ENCODE measurements at regions not wholly inside any gene's neighbourhood (a gene's known extent, or its start where the extent isn't known, plus 50 kb on each side); places are given as distances from the start of the nearest gene placed in this dataset.

DNA sequence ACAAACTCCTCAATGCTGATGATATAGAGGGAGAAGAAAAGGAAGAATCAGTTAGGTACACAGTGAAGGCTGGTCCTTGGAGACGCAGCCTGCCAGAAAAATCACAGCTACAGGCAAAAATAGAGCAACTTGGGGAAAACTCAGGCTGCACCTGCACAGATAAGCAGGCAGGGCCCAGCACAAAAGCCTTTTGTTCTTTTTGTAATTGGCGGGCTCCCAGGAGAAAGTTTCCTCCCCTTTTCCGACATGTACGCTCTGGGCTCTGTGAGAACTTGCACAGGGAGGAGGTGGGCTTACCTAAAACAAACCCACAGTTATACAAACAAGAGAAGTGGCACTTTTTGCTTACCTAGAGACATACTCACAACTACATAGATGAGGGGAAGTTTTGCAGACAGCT, 813.4 kb upstream of the EPHA6 start (continued):
- no peak for TF ChIP-seq CREB1 (CRISPR knock-in tag; IDR thresholded peaks at IDR 0.05)
- no peak for TF ChIP-seq SMAD3 (CRISPR knock-in tag; IDR thresholded peaks at IDR 0.05; ENCODE audit: borderline replicate concordance)
- TF ChIP-seq, protein P1, sequence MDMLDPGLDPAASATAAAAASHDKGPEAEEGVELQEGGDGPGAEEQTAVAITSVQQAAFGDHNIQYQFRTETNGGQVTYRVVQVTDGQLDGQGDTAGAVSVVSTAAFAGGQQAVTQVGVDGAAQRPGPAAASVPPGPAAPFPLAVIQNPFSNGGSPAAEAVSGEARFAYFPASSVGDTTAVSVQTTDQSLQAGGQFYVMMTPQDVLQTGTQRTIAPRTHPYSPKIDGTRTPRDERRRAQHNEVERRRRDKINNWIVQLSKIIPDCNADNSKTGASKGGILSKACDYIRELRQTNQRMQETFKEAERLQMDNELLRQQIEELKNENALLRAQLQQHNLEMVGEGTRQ (CRISPR knock-in tag; IDR thresholded peaks at IDR 0.05) = no peak
- no peak for TF ChIP-seq ZNF263 (CRISPR knock-in tag; IDR thresholded peaks at IDR 0.05; ENCODE audit: low read depth)

- H3K27me3 Mint-ChIP-seq (ENCODE audit: low read depth) = no peaks in the 10 kb centered on the region
- no peaks in the 10 kb centered on the region for H3K36me3 Mint-ChIP-seq
- no peak for DNase-seq (ENCODE audit: low spot score)
- H3K4me3 Mint-ChIP-seq = no peak overlapping the region
- H3K27ac Mint-ChIP-seq = no peak overlapping the region
- H3K4me1 Mint-ChIP-seq = no peaks in the 10 kb centered on the region
- TF ChIP-seq NR1H2 (CRISPR knock-in tag; IDR thresholded peaks at IDR 0.05) = no peak
- TF ChIP-seq, protein P2, sequence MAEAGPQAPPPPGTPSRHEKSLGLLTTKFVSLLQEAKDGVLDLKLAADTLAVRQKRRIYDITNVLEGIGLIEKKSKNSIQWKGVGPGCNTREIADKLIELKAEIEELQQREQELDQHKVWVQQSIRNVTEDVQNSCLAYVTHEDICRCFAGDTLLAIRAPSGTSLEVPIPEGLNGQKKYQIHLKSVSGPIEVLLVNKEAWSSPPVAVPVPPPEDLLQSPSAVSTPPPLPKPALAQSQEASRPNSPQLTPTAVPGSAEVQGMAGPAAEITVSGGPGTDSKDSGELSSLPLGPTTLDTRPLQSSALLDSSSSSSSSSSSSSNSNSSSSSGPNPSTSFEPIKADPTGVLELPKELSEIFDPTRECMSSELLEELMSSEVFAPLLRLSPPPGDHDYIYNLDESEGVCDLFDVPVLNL (CRISPR knock-in tag; IDR thresholded peaks at IDR 0.05; ENCODE audit: borderline replicate concordance, low read depth) = no peak
- no peak for TF ChIP-seq ZBTB21 (CRISPR knock-in tag; IDR thresholded peaks at IDR 0.05; ENCODE audit: borderline replicate concordance)
- no peak for TF ChIP-seq ZNF232 (CRISPR knock-in tag; IDR thresholded peaks at IDR 0.05)
- TF ChIP-seq MYBL2 (CRISPR knock-in tag; IDR thresholded peaks at IDR 0.05) = no peak
- TF ChIP-seq ZNF138 (CRISPR knock-in tag; conservative IDR thresholded peaks at IDR 0.05) = no peak
- TF ChIP-seq SP1 (CRISPR knock-in tag; conservative IDR thresholded peaks at IDR 0.05) = no peak
- no peak for ATAC-seq
- CTCF ChIA-PET = no interaction called here
- POLR2A ChIA-PET = no interaction called here
- peaks cover 16% of the 10 kb centered on the region for H3K9me3 Mint-ChIP-seq
These were observed 806.7 kb upstream of the EPHA6 start for GRCh38 chr3:96007650-96008195.

- no peaks in the 10 kb centered on the region for H3K4me1 Mint-ChIP-seq
- H3K4me3 Mint-ChIP-seq = no peak overlapping the region
- DNase-seq (ENCODE audit: low spot score) = no peak
- H3K27ac Mint-ChIP-seq = no peak overlapping the region
- H3K27me3 Mint-ChIP-seq (ENCODE audit: low read depth) = no peaks in the 10 kb centered on the region
- POLR2A ChIA-PET = no interaction called here
- CTCF ChIA-PET = no interaction called here
- H3K36me3 Mint-ChIP-seq = no peaks in the 10 kb centered on the region
- peaks cover 11% of the 10 kb centered on the region for H3K9me3 Mint-ChIP-seq
- TF ChIP-seq FOXP4 (CRISPR knock-in tag; IDR thresholded peaks at IDR 0.05) = no peak
- TF ChIP-seq FOXK1 (CRISPR knock-in tag; IDR thresholded peaks at IDR 0.05) = no peak
- no peak for TF ChIP-seq TP53 (CRISPR knock-in tag; IDR thresholded peaks at IDR 0.05)
- TF ChIP-seq AR (CRISPR knock-in tag; IDR thresholded peaks at IDR 0.05) = no peak
- no peak for TF ChIP-seq MAX (CRISPR knock-in tag; IDR thresholded peaks at IDR 0.05)
- TF ChIP-seq USF1 (CRISPR knock-in tag; IDR thresholded peaks at IDR 0.05) = no peak
- TF ChIP-seq SP1 (CRISPR knock-in tag; conservative IDR thresholded peaks at IDR 0.05) = no peak
- no peak for TF ChIP-seq TEAD4 (CRISPR knock-in tag; IDR thresholded peaks at IDR 0.05)
- no peak for TF ChIP-seq ZNF121 (CRISPR knock-in tag; IDR thresholded peaks at IDR 0.05)
- TF ChIP-seq NFATC4 (CRISPR knock-in tag; IDR thresholded peaks at IDR 0.05) = no peak
- TF ChIP-seq, protein P3, sequence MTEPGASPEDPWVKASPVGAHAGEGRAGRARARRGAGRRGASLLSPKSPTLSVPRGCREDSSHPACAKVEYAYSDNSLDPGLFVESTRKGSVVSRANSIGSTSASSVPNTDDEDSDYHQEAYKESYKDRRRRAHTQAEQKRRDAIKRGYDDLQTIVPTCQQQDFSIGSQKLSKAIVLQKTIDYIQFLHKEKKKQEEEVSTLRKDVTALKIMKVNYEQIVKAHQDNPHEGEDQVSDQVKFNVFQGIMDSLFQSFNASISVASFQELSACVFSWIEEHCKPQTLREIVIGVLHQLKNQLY (CRISPR knock-in tag; IDR thresholded peaks at IDR 0.05) = no peak
- TF ChIP-seq, protein P4, sequence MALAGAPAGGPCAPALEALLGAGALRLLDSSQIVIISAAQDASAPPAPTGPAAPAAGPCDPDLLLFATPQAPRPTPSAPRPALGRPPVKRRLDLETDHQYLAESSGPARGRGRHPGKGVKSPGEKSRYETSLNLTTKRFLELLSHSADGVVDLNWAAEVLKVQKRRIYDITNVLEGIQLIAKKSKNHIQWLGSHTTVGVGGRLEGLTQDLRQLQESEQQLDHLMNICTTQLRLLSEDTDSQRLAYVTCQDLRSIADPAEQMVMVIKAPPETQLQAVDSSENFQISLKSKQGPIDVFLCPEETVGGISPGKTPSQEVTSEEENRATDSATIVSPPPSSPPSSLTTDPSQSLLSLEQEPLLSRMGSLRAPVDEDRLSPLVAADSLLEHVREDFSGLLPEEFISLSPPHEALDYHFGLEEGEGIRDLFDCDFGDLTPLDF (CRISPR knock-in tag; IDR thresholded peaks at IDR 0.05) = no peak
- TF ChIP-seq ELF4 (CRISPR knock-in tag; IDR thresholded peaks at IDR 0.05; ENCODE audit: low read depth) = no peak
- ATAC-seq = no peak
These were observed 801.5 kb upstream of the EPHA6 start for GRCh38 chr3:96012939-96013338.

Measured in WTC11 (cell line).